ENCODE measurements at regions not wholly inside any gene's neighbourhood (a gene's known extent, or its start where the extent isn't known, plus 50 kb on each side); places are given as distances from the start of the nearest gene placed in this dataset.

DNA sequence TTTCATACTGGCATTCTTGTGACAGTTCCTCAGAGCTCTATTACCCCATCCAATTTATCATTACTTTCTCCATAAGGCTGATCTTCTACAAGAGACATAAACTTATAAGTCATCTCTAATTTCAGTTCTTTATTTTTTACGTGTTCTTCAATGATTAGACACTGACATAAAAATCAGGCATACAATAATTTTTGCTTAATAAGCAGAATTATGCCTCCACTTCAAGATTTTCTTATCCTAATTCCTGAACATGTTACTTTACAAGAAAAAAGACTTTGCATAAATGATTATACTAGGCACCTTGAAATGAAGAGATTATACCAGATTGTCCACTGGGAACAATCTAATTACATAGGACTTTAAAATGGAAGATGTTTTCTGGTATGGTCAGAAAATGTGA, 1304.5 kb upstream of the SLC39A10 start:
- no peak for TF ChIP-seq ELF1 (CRISPR knock-in tag; IDR thresholded peaks at IDR 0.05)
- TF ChIP-seq POGZ (CRISPR knock-in tag; IDR thresholded peaks at IDR 0.05) = no peak
- TF ChIP-seq EHMT2 (IDR thresholded peaks at IDR 0.05; ENCODE audit: borderline replicate concordance, low read depth, low read length) = no peak
- TF ChIP-seq NFIC (IDR thresholded peaks at IDR 0.05; ENCODE audit: low read length) = no peak
- no peak for TF ChIP-seq ZNF501 (CRISPR knock-in tag; IDR thresholded peaks at IDR 0.05)
- TF ChIP-seq POLR2AphosphoS5 (IDR thresholded peaks at IDR 0.05; ENCODE audit: low read depth, low read length) = no peak
- no peak for TF ChIP-seq ZNF839 (CRISPR knock-in tag; IDR thresholded peaks at IDR 0.05; ENCODE audit: borderline replicate concordance)
- TF ChIP-seq EZH2 (conservative IDR thresholded peaks at IDR 0.05; ENCODE audit: low read depth, low read length) = no peak
- no peak for TF ChIP-seq SIX4 (CRISPR knock-in tag; IDR thresholded peaks at IDR 0.05)
- TF ChIP-seq, protein P1, sequence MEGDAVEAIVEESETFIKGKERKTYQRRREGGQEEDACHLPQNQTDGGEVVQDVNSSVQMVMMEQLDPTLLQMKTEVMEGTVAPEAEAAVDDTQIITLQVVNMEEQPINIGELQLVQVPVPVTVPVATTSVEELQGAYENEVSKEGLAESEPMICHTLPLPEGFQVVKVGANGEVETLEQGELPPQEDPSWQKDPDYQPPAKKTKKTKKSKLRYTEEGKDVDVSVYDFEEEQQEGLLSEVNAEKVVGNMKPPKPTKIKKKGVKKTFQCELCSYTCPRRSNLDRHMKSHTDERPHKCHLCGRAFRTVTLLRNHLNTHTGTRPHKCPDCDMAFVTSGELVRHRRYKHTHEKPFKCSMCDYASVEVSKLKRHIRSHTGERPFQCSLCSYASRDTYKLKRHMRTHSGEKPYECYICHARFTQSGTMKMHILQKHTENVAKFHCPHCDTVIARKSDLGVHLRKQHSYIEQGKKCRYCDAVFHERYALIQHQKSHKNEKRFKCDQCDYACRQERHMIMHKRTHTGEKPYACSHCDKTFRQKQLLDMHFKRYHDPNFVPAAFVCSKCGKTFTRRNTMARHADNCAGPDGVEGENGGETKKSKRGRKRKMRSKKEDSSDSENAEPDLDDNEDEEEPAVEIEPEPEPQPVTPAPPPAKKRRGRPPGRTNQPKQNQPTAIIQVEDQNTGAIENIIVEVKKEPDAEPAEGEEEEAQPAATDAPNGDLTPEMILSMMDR (CRISPR knock-in tag; IDR thresholded peaks at IDR 0.05) = no peak
- TF ChIP-seq YY1 (IDR thresholded peaks at IDR 0.05; ENCODE audit: insufficient read depth, insufficient replicate concordance, low read depth, low read length) = no peak
- TF ChIP-seq, protein P2, sequence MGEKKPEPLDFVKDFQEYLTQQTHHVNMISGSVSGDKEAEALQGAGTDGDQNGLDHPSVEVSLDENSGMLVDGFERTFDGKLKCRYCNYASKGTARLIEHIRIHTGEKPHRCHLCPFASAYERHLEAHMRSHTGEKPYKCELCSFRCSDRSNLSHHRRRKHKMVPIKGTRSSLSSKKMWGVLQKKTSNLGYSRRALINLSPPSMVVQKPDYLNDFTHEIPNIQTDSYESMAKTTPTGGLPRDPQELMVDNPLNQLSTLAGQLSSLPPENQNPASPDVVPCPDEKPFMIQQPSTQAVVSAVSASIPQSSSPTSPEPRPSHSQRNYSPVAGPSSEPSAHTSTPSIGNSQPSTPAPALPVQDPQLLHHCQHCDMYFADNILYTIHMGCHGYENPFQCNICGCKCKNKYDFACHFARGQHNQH (CRISPR knock-in tag; IDR thresholded peaks at IDR 0.05) = no peak
- no peak for TF ChIP-seq HIVEP1 (CRISPR knock-in tag; IDR thresholded peaks at IDR 0.05)
- TF ChIP-seq PTBP1 (IDR thresholded peaks at IDR 0.05; ENCODE audit: low read depth, low read length, poor library complexity, severe bottlenecking) = no peak
